H9 (cell line): ENCODE measurements at regions not wholly inside any gene's neighbourhood (a gene's known extent, or its start where the extent isn't known, plus 50 kb on each side); places are given as distances from the start of the nearest gene placed in this dataset.

Experiments used
- DNase-seq: peaks from one replicate; pipeline ENCODE4 v3.0.0-alpha.2; 2017
- H2AFZ ChIP-seq: one replicate; pipeline ENCODE4 v1.6.1; 2013; ENCODE audit warnings: mild to moderate bottlenecking, low read length, control low read depth, moderate library complexity
- H2AK5ac ChIP-seq: 2 replicates; pipeline ENCODE4 v1.6.1; 2013; ENCODE audit warnings: low read length, control low read depth, mixed read lengths; ENCODE audit not compliant: insufficient read length
- H2BK120ac ChIP-seq: one replicate; pipeline ENCODE4 v1.6.1; 2013; ENCODE audit warnings: low read depth, mild to moderate bottlenecking, low read length, control low read depth, inconsistent platforms; ENCODE audit not compliant: poor library complexity, severe bottlenecking
- H2BK12ac ChIP-seq: 2 replicates; pipeline ENCODE4 v1.6.1; 2013; ENCODE audit warnings: low read length, control low read depth, mixed read lengths, low read depth; ENCODE audit not compliant: insufficient read length
- H2BK15ac ChIP-seq: 2 replicates; pipeline ENCODE4 v1.6.1; 2013; ENCODE audit warnings: low read depth, low read length, control low read depth
- H2BK20ac ChIP-seq: one replicate; pipeline ENCODE4 v1.6.1; 2013; ENCODE audit warnings: low read depth, mild to moderate bottlenecking, low read length, control low read depth, inconsistent platforms; ENCODE audit not compliant: poor library complexity, severe bottlenecking
- H2BK5ac ChIP-seq: 2 replicates; pipeline ENCODE4 v1.6.1; 2013; ENCODE audit warnings: low read length, control low read depth, mixed read lengths; ENCODE audit not compliant: insufficient read length
- H3K14ac ChIP-seq: 2 replicates; pipeline ENCODE4 v1.6.1; 2013; ENCODE audit warnings: low read length, control low read depth; ENCODE audit not compliant: insufficient read depth
- H3K18ac ChIP-seq: 2 replicates; pipeline ENCODE4 v1.6.1; 2013; ENCODE audit warnings: low read depth, mild to moderate bottlenecking, mixed read lengths, low read length, control low read depth; ENCODE audit not compliant: insufficient read length
- H3K23ac ChIP-seq: 2 replicates; pipeline ENCODE4 v1.6.1; 2013; ENCODE audit warnings: low read length, control low read depth, mixed read lengths, low read depth; ENCODE audit not compliant: insufficient read length
- H3K23me2 ChIP-seq: 2 replicates; pipeline ENCODE4 v1.6.1; 2013; ENCODE audit warnings: low read depth, mild to moderate bottlenecking, mixed read lengths, low read length, control low read depth; ENCODE audit not compliant: insufficient read length, poor library complexity, severe bottlenecking
- H3K27ac ChIP-seq: 2 replicates; pipeline ENCODE4 v1.5.1; 2013; ENCODE audit warnings: low read length, control low read depth, mixed read lengths, low read depth; ENCODE audit not compliant: insufficient read length
- H3K27me3 ChIP-seq: 2 replicates; pipeline ENCODE4 v1.6.1; 2013; ENCODE audit warnings: low read length, control low read depth, inconsistent platforms; ENCODE audit not compliant: insufficient read depth
- H3K4ac ChIP-seq: 2 replicates; pipeline ENCODE4 v1.6.1; 2013; ENCODE audit warnings: low read depth, mild to moderate bottlenecking, control low read depth, inconsistent platforms, low read length, moderate library complexity
- H3K4me1 ChIP-seq: 2 replicates; pipeline ENCODE4 v1.6.1; 2013; ENCODE audit warnings: low read length, control low read depth, inconsistent platforms; ENCODE audit not compliant: insufficient read depth
- H3K4me2 ChIP-seq: 2 replicates; pipeline ENCODE4 v1.6.1; 2013; ENCODE audit warnings: low read length, control low read depth, mixed read lengths; ENCODE audit not compliant: insufficient read length, insufficient read depth
- H3K56ac ChIP-seq: 2 replicates; pipeline ENCODE4 v1.6.1; 2013; ENCODE audit warnings: low read depth, mild to moderate bottlenecking, mixed read lengths, low read length, control low read depth; ENCODE audit not compliant: insufficient read length
- H3K79me1 ChIP-seq: 2 replicates; pipeline ENCODE4 v1.6.1; 2013; ENCODE audit warnings: low read depth, mild to moderate bottlenecking, moderate library complexity, low read length, control low read depth, inconsistent platforms; ENCODE audit not compliant: insufficient read depth, poor library complexity, severe bottlenecking
- H3K79me2 ChIP-seq: 2 replicates; pipeline ENCODE4 v1.6.1; 2013; ENCODE audit warnings: low read length, control low read depth, inconsistent platforms; ENCODE audit not compliant: insufficient read depth
- H3K9ac ChIP-seq: 2 replicates; pipeline ENCODE4 v1.6.1; 2013; ENCODE audit warnings: low read length, control low read depth, mixed read lengths; ENCODE audit not compliant: insufficient read length; ENCODE audit errors: extremely low read depth
- H3K9me3 ChIP-seq: one replicate; pipeline ENCODE4 v1.6.1; 2013; ENCODE audit warnings: low read depth, low read length, inconsistent platforms; ENCODE audit not compliant: control insufficient read depth
- H3T11ph ChIP-seq: one replicate; pipeline ENCODE4 v1.6.1; 2013; ENCODE audit warnings: mild to moderate bottlenecking, low read length, control low read depth, inconsistent platforms
- H4K20me1 ChIP-seq: one replicate; pipeline ENCODE4 v1.6.1; 2013; ENCODE audit not compliant: control insufficient read depth, insufficient read length, insufficient read depth
- H4K5ac ChIP-seq: 2 replicates; pipeline ENCODE4 v1.6.1; 2013; ENCODE audit warnings: low read depth, mild to moderate bottlenecking, mixed read lengths, low read length, control low read depth; ENCODE audit not compliant: insufficient read length
- H4K8ac ChIP-seq: replicated peaks from 2 replicates; pipeline ENCODE4 v1.6.1; 2013; ENCODE audit warnings: low read length, control low read depth, mixed read lengths, low read depth; ENCODE audit not compliant: insufficient read length
- H4K91ac ChIP-seq: 2 replicates; pipeline ENCODE4 v1.6.1; 2013; ENCODE audit warnings: low read depth, mild to moderate bottlenecking, moderate library complexity, mixed read lengths, low read length, control low read depth; ENCODE audit not compliant: insufficient read length
- H3K27ac Mint-ChIP-seq, 3 experiments: 2 replicates in 2 of 3; 3 replicates in 1 of 3; pipeline ENCODE4 v1.8.0; 2020 to 2021; ENCODE audit warnings: mixed read lengths in 3 of 3, mild to moderate bottlenecking in 1 of 3, moderate library complexity in 1 of 3
- H3K27me3 Mint-ChIP-seq: 2 replicates; pipeline ENCODE4 v1.8.0; 2021; ENCODE audit warnings: low read depth, mild to moderate bottlenecking, moderate library complexity, mixed read lengths
- H3K36me3 Mint-ChIP-seq, 3 experiments: 2 replicates in 2 of 3; 3 replicates in 1 of 3; pipeline ENCODE4 v1.8.0; 2020 to 2021; ENCODE audit warnings: low read depth in 3 of 3, mixed read lengths in 3 of 3; ENCODE audit not compliant: insufficient read depth in 1 of 3
- H3K4me1 Mint-ChIP-seq, 2 experiments: 2 replicates each; pipeline ENCODE4 v1.8.0; 2020; ENCODE audit warnings: mixed read lengths in 2 of 2
- H3K4me3 Mint-ChIP-seq, 2 experiments: 2 replicates in 1 of 2; 3 replicates in 1 of 2; pipeline ENCODE4 v1.8.0; 2020 to 2021; ENCODE audit warnings: mild to moderate bottlenecking in 2 of 2, mixed read lengths in 2 of 2, moderate library complexity in 1 of 2
- H3K9me3 Mint-ChIP-seq, 2 experiments: 2 replicates in 1 of 2; 3 replicates in 1 of 2; pipeline ENCODE4 v1.8.0; 2020; ENCODE audit warnings: mild to moderate bottlenecking in 2 of 2, mixed read lengths in 2 of 2, moderate library complexity in 1 of 2
- WGBS: extraction: QIAGEN DNeasy Blood & Tissue Kit; methylation state at CpG from one replicate; pipeline ENCODE4 v1.1.7; 2013; ENCODE audit warnings: missing lambda C conversion rate, low lambda C conversion rate, mixed read lengths; ENCODE audit not compliant: insufficient read length; ENCODE audit errors: extremely low coverage; 5-methylcytosine and 5-hydroxymethylcytosine counted together
- TF ChIP-seq, protein P1 (sequence below): fragments of 200-600 bp; sonication (generic); conservative IDR thresholded peaks from 3 replicates; pipeline ENCODE4 v1.8.0; 2021; ENCODE audit warnings: antibody characterized with exemption, mild to moderate bottlenecking

DNA sequence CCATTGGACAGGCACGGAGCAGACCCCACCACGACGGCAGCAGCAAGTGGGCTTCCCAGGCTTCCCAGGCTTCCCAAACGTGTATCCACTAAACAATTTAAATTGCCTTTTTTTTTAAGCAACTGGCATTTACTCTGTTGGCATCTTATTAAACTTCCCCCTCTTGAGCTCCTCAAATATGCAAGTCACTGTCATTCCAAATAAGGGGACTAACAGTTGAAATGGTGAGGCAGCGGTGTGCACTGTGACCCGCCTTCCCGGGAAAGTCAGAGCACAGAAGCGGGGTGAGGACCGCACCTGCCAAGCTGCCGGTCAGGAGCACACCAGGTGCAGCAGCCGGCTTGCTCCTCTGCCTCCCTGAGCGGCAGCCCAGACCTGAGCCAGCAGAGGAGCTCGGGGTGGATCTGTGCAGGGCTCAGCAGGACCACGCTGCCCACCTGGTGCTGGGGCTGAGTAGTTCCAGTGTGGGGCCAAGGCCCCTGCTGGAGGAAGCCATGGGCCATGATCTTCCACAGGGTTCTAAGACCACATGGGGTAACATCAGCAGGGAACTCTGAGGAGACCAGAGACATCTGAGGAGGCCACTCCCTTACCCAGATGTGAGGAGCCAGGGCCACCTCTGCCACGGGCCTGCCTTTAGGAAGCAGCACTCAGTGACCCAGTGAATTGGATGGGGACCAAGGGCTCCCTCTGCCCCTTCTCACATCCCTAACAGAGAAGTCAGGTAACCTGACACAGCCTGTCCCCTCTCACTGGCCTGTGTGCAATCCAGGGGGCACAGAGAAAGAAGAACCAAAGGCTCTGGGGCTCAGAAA lies 245.4 kb downstream of the NPHP4 start:
- no peaks in the 10 kb centered on the region for H3K9me3 ChIP-seq
- no peak overlapping the region for H2AFZ ChIP-seq
- H3K79me1 ChIP-seq: no peaks in the 10 kb centered on the region
- H4K8ac ChIP-seq: no peak overlapping the region
- H2BK120ac ChIP-seq: no peak overlapping the region
- no peak overlapping the region for H2BK15ac ChIP-seq
- Mint-ChIP-seq H3K27ac (no peak overlapping the region; a peak in 1 of 7 replicates), H3K9me3 (peaks cover 5 to 8% of the 10 kb centered on the region in 2 experiments; a peak in 3 of 5 replicates), H3K4me3 (no peak overlapping the region), H3K27me3 (peaks cover 9% of the 10 kb centered on the region), H3K36me3 (peaks cover 0 to 6% (median 3%) of the 10 kb centered on the region in 3 experiments; a peak in 3 of 7 replicates), H3K4me1 (peaks cover 14 to 29% of the 10 kb centered on the region in 2 experiments)
- no peak overlapping the region for H3K9ac ChIP-seq
- no peak overlapping the region for H4K5ac ChIP-seq
- TF ChIP-seq, protein P1, sequence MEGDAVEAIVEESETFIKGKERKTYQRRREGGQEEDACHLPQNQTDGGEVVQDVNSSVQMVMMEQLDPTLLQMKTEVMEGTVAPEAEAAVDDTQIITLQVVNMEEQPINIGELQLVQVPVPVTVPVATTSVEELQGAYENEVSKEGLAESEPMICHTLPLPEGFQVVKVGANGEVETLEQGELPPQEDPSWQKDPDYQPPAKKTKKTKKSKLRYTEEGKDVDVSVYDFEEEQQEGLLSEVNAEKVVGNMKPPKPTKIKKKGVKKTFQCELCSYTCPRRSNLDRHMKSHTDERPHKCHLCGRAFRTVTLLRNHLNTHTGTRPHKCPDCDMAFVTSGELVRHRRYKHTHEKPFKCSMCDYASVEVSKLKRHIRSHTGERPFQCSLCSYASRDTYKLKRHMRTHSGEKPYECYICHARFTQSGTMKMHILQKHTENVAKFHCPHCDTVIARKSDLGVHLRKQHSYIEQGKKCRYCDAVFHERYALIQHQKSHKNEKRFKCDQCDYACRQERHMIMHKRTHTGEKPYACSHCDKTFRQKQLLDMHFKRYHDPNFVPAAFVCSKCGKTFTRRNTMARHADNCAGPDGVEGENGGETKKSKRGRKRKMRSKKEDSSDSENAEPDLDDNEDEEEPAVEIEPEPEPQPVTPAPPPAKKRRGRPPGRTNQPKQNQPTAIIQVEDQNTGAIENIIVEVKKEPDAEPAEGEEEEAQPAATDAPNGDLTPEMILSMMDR: no peak
- no peak overlapping the region for H2BK20ac ChIP-seq
- DNase-seq: no peak
- H3K56ac ChIP-seq: no peak overlapping the region
- H3K27ac ChIP-seq: no peak overlapping the region
- H2AK5ac ChIP-seq: no peak overlapping the region
- H3K4ac ChIP-seq: no peak overlapping the region
- no peak overlapping the region for H3K23ac ChIP-seq
- no peaks in the 10 kb centered on the region for H3K79me2 ChIP-seq
- H3K27me3 ChIP-seq: no peaks in the 10 kb centered on the region
- H2BK12ac ChIP-seq: no peak overlapping the region
- WGBS: no CpG with 5 or more reads among the region's 15 CpGs
- H3K4me1 ChIP-seq: peaks cover 9% of the 10 kb centered on the region
- no peak overlapping the region for H3K18ac ChIP-seq
- no peak overlapping the region for H3T11ph ChIP-seq
- H4K20me1 ChIP-seq: no peaks in the 10 kb centered on the region
- H3K14ac ChIP-seq: peak overlapping the region; percentile 33; the same call in 1 of the 2 replicates
- no peak overlapping the region for H4K91ac ChIP-seq
- H2BK5ac ChIP-seq: no peak overlapping the region
- no peak overlapping the region for H3K4me2 ChIP-seq
- H3K23me2 ChIP-seq: no peaks in the 10 kb centered on the region
